ENCODE measurements at regions not wholly inside any gene's neighbourhood (a gene's known extent, or its start where the extent isn't known, plus 50 kb on each side); places are given as distances from the start of the nearest gene placed in this dataset.

GRCh38 chr12:24695657-24696329 is 253.1 kb downstream of the BCAT1 start:
- TF ChIP-seq, protein P1, sequence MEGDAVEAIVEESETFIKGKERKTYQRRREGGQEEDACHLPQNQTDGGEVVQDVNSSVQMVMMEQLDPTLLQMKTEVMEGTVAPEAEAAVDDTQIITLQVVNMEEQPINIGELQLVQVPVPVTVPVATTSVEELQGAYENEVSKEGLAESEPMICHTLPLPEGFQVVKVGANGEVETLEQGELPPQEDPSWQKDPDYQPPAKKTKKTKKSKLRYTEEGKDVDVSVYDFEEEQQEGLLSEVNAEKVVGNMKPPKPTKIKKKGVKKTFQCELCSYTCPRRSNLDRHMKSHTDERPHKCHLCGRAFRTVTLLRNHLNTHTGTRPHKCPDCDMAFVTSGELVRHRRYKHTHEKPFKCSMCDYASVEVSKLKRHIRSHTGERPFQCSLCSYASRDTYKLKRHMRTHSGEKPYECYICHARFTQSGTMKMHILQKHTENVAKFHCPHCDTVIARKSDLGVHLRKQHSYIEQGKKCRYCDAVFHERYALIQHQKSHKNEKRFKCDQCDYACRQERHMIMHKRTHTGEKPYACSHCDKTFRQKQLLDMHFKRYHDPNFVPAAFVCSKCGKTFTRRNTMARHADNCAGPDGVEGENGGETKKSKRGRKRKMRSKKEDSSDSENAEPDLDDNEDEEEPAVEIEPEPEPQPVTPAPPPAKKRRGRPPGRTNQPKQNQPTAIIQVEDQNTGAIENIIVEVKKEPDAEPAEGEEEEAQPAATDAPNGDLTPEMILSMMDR (conservative IDR thresholded peaks at IDR 0.05; ENCODE audit: low read depth, low read length) = no peak
- TF ChIP-seq EZH2phosphoT487 (IDR thresholded peaks at IDR 0.05; ENCODE audit: borderline replicate concordance, low read length) = no peak

All from PC-3 (cell line).